HG03342 (cell line): ENCODE measurements at regions not wholly inside any gene's neighbourhood (a gene's known extent, or its start where the extent isn't known, plus 50 kb on each side); places are given as distances from the start of the nearest gene placed in this dataset.
A peak's percentile ranks its signal among the peaks of the same experiment; 100 is the strongest.

Experiments used
- ATAC-seq: cut with Tn5 transposase; IDR thresholded peaks from one replicate; pipeline ENCODE4 v1.9.1; 2021; ENCODE audit warnings: mild to moderate bottlenecking, moderate library complexity; ENCODE audit not compliant: unreplicated experiment

GRCh38 chr6:106035655-106036054 is 50.5 kb upstream of the PRDM1 start:
- ATAC-seq, result no peak

GRCh38 chr6:106033806-106034205 is 52.3 kb upstream of the PRDM1 start:
- no peak for ATAC-seq

- no peak for ATAC-seq
These were observed 58.4 kb upstream of the PRDM1 start for GRCh38 chr6:106027758-106028157.

GRCh38 chr6:106026748-106027715 is 59.1 kb upstream of the PRDM1 start:
- ATAC-seq, result no peak

- ATAC-seq, result no peak
These were observed 60.5 kb upstream of the PRDM1 start for GRCh38 chr6:106025655-106026054.

- no peak for ATAC-seq
These were observed 63.3 kb upstream of the PRDM1 start for GRCh38 chr6:106022801-106023200.

- no peak for ATAC-seq
These were observed 68.7 kb upstream of the PRDM1 start for GRCh38 chr6:106017454-106017853.

GRCh38 chr6:106014955-106015354 is 71.2 kb upstream of the PRDM1 start:
- no peak for ATAC-seq

- no peak for ATAC-seq
These were observed 74.7 kb upstream of the PRDM1 start for GRCh38 chr6:106011476-106011875.

GRCh38 chr6:106005954-106006353 is 80.2 kb upstream of the PRDM1 start:
- no peak for ATAC-seq

- ATAC-seq, result no peak
These were observed 81.1 kb upstream of the PRDM1 start for GRCh38 chr6:106005013-106005412.

GRCh38 chr6:106003268-106003987 is 82.7 kb upstream of the PRDM1 start:
- no peak for ATAC-seq

GRCh38 chr6:106002005-106002404 is 84.1 kb upstream of the PRDM1 start:
- ATAC-seq, result no peak

GRCh38 chr6:106000935-106001334 is 85.2 kb upstream of the PRDM1 start:
- no peak for ATAC-seq

- no peak for ATAC-seq
These were observed 88.7 kb upstream of the PRDM1 start for GRCh38 chr6:105997482-105997881.

GRCh38 chr6:105995391-105995865 is 90.7 kb upstream of the PRDM1 start:
- no peak for ATAC-seq

- ATAC-seq, result no peak
These were observed 91.3 kb upstream of the PRDM1 start for GRCh38 chr6:105994591-105995390.

GRCh38 chr6:105994118-105994590 is 92.0 kb upstream of the PRDM1 start:
- no peak for ATAC-seq

- ATAC-seq, result no peak
These were observed 92.6 kb upstream of the PRDM1 start for GRCh38 chr6:105993341-105994117.

- ATAC-seq, result peak; percentile 91
These were observed 93.7 kb upstream of the PRDM1 start for GRCh38 chr6:105992315-105992961.
